PFSK-1 (cell line): ENCODE measurements at regions not wholly inside any gene's neighbourhood (a gene's known extent, or its start where the extent isn't known, plus 50 kb on each side); places are given as distances from the start of the nearest gene placed in this dataset.

Source experiments
- POLR2AphosphoS5 ChIP-seq: IDR thresholded peaks from 2 replicates; pipeline ENCODE4 v1.6.1; 2012; ENCODE audit warnings: low read depth, mild to moderate bottlenecking, control low read depth, low read length, moderate library complexity
- REST ChIP-seq, 2 experiments: IDR thresholded peaks; 2 replicates each; pipeline versions ENCODE4 v1.6.1 to v1.8.0; 2011 to 2012; ENCODE audit warnings: low read depth in 2 of 2, low read length in 2 of 2, control low read depth in 1 of 2, inconsistent platforms in 1 of 2, mild to moderate bottlenecking in 1 of 2, moderate library complexity in 1 of 2; ENCODE audit not compliant: insufficient read depth in 1 of 2
- TAF1 ChIP-seq: IDR thresholded peaks from 2 replicates; pipeline ENCODE4 v1.6.1; 2012; ENCODE audit warnings: low read length, control low read depth, borderline replicate concordance; ENCODE audit not compliant: insufficient read depth

- TF ChIP-seq REST (IDR thresholded peaks at IDR 0.05; ENCODE audit: insufficient read depth in 1 of 2, low read depth in 2 of 2, low read length in 2 of 2) (no peak), TAF1 (peak; percentile 63; the same call in 1 of the 2 replicates), POLR2AphosphoS5 (no peak)
Observed at GRCh38 chr1:234722904-234723720, 113.1 kb upstream of the IRF2BP2 start.
